ENCODE measurements at regions not wholly inside any gene's neighbourhood (a gene's known extent, or its start where the extent isn't known, plus 50 kb on each side); places are given as distances from the start of the nearest gene placed in this dataset.
A peak's percentile ranks its signal among the peaks of the same experiment; 100 is the strongest.

- no peak for DNase-seq
Measured at GRCh38 chr4:20512033-20512792, 188.0 kb upstream of the PACRGL start.

- DNase-seq: no peak
Measured at GRCh38 chr4:20512985-20513384, 187.3 kb upstream of the PACRGL start.

GRCh38 chr4:20520901-20521300 lies 179.4 kb upstream of the PACRGL start:
- DNase-seq: no peak

- DNase-seq: no peak
Measured at GRCh38 chr4:20528508-20528907, 171.8 kb upstream of the PACRGL start.

- DNase-seq: no peak
Measured at GRCh38 chr4:20529691-20530090, 170.6 kb upstream of the PACRGL start.

GRCh38 chr4:20532116-20532790 lies 168.0 kb upstream of the PACRGL start:
- no peak for DNase-seq

GRCh38 chr4:20532871-20533870 lies 167.1 kb upstream of the PACRGL start:
- no peak for DNase-seq

- DNase-seq: no peak
Measured at GRCh38 chr4:20538905-20539304, 161.4 kb upstream of the PACRGL start.

GRCh38 chr4:20543131-20543530 lies 157.1 kb upstream of the PACRGL start:
- no peak for DNase-seq

- DNase-seq: peak in 1 of 51 donors; percentile 14
Measured at GRCh38 chr4:20544645-20545044, 155.6 kb upstream of the PACRGL start.

GRCh38 chr4:20552004-20552403 lies 148.3 kb upstream of the PACRGL start:
- no peak for DNase-seq

- DNase-seq: no peak
Measured at GRCh38 chr4:20554134-20554533, 146.1 kb upstream of the PACRGL start.

- DNase-seq: peak in 1 of 51 donors; percentile 17
Measured at GRCh38 chr4:20565075-20565721, 135.1 kb upstream of the PACRGL start.

- no peak for DNase-seq
Measured at GRCh38 chr4:20570981-20571715, 129.1 kb upstream of the PACRGL start.

- DNase-seq: peak in 1 of 51 donors; percentile 1
Measured at GRCh38 chr4:20572976-20573375, 127.3 kb upstream of the PACRGL start.

- no peak for DNase-seq
Measured at GRCh38 chr4:20574986-20575385, 125.3 kb upstream of the PACRGL start.

GRCh38 chr4:20575486-20575885 lies 124.8 kb upstream of the PACRGL start:
- DNase-seq: no peak

- no peak for DNase-seq
Measured at GRCh38 chr4:20576861-20577260, 123.4 kb upstream of the PACRGL start.

GRCh38 chr4:20577702-20578101 lies 122.6 kb upstream of the PACRGL start:
- DNase-seq: no peak

GRCh38 chr4:20580907-20581306 lies 119.4 kb upstream of the PACRGL start:
- DNase-seq: no peak

- no peak for DNase-seq
Measured at GRCh38 chr4:20589436-20589835, 110.8 kb upstream of the PACRGL start.

All from hypothalamus (tissue), 51 donors.